ENCODE measurements at regions not wholly inside any gene's neighbourhood (a gene's known extent, or its start where the extent isn't known, plus 50 kb on each side); places are given as distances from the start of the nearest gene placed in this dataset.
"Not testable (repeated sequence)": the region's sequence is repeated elsewhere in the genome, so short reads cannot be mapped to it uniquely, and the experiment has no call there.

DNA sequence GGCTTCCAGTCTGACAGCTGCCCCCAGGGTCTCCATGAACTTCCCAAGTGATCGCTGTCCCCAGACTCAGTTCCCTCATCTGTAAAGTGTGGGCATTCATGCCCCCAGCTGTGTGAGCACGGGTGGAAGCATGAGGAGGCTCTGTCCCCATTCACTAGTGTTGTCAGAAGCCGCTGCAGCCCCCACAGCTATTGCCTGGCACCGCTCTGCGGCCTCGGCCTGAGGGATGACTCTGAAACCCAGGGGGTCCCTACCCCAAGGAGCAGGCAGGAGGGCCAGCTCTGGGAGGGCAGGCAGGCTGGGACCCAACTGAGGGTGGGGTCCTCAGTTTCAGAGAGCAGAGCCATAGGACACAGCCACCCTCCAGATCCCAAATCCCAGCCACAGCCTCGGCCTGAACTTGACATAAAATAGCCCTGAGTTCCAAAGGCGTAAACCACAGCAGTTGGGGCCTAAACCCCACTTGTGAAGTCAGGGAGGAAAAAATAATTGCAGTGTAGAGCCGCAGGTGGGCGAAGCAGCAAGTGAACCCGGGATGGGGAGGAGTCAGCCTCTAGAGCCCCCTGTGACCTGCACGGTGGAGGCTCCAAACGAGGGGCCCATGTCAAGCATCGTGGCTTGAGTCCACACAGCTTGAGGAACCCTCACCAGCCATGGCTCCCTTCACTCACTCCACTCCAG, 66.0 kb upstream of the ADAMTS2 start:
- DNase-seq (ENCODE audit: low read depth in 4 of 4, low spot score in 2 of 4) = no peak

DNA sequence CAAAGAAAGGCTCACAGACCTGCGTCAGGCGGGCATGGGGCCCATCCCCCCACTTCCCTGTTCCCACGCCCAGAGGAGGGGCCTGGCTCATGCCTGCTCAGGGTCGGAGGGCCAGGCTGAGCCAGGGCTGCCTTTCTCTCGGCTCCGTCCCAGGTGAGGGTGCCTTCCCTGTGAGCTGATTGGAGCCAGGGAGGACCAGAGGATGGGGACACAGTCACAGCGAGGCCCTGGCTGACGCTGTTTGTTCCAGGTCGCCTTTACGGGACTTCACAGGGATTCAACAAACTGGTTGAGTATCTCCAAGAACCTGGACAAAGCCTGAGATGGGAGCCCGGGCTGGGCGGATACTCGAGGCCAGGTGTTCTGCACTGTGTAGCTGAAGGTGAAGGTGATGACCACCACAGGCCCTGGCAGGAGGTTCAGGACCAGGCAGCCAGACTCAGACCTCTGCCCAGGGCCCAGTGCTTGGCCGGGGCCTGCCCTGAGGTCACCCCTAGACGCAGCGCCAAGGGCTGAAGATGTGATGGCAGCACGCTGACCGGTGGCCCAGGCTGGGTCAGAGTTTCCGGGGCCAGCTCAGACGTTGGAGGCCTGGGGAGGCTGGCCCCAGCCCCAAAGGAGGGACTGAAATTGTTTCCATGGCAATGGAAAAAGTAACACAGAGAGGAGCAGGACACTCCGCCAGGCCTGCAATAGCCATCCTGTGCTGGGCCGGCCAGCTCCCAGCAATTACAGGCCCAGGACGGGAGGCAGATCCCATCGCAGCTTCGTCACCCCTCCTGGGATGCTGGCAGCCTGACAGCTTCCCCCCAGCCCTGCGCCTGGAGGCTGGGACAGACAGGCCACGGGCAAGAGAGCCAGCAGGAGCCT, 65.3 kb upstream of the ADAMTS2 start:
- no peak for DNase-seq (ENCODE audit: low read depth in 4 of 4, low spot score in 2 of 4)

DNA sequence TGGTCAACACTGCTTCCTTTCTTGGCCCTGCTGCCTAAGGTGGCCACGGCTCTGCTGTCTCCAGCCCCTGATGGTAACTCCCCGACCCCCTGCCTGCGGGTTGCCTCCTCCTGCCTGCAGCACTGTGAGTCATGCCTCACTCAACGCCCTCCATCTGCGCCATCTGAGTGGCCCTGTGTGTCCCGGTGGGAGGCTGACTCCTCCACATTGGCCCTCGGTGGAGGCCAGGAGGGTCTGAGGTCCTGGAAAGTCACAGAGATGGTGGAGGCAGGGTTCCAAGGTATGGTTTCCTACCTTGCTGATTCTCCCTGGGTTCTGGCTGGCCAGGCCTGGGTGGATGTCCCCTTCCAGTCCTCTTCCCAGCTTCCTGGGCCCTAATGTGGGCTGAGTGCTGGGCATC, 64.5 kb upstream of the ADAMTS2 start:
- DNase-seq (ENCODE audit: low read depth in 4 of 4, low spot score in 2 of 4) = no peak

DNA sequence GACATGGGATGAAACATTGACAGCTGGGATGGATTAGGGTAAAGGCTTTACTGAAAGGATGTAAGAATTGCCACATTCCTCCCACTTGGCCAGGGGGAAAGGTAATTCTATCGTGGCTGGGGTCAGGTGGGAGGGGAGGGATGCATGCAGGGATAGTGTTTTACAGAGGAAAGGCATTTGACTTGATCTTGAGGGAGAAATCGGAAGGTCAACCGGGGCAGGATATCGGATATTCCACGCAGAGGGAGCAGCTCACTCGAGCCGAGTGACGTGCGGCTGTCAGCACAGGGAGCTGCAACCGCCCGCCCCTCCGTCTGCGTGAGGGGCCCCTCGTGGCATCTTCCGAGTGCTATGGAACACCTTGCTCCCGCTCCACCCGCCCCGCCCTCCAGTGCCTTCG, 63.4 kb upstream of the ADAMTS2 start:
- no peak for DNase-seq (ENCODE audit: low read depth in 4 of 4, low spot score in 2 of 4)

DNA sequence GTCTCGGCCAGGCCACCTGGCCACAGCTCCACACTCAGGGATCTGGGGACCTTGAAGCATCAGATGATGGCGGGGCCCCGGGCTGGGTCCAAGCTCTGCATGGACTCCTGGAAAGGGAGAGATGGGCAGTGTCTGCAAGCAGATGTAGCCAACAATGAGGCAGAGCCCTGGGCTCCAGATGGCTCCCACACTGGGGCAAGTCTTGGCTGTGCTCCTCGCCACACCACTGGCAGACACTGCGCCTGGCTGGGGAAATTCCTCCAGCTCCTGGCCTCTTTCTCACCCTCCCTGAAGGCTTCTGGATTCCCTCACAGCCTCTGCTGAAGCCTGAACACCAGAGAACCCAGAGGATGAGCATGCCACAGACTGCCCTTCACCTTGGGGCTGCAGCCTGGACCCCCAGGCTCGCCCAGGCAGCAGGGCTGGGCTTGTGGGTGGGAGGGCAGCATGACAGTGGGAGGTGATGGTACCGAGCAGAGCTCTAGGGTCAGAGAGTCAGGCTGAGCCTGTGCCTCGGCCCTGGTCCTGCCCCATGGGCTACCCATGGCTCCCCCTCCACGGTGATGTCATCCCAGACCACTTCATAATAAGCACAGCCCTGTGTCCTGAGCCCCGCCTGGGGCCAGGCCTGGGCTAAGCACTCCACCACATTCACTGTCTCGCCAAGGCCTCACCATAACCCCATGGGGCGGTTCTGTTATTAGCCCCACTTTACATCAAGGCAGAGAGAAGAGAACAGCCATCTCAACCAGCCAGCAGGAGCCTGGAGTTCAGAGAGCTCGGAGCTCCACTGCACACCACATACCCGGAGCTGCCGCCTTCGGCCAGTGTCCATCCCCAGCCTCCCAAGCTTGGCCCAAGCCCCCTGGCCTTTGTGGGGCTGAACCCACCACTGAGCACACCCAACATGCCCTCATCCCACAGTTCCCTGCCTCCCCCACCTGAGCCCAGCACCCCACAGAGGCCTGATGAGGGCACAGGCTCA, 62.2 kb upstream of the ADAMTS2 start:
- DNase-seq (ENCODE audit: low read depth in 4 of 4, low spot score in 2 of 4) = no peak

DNA sequence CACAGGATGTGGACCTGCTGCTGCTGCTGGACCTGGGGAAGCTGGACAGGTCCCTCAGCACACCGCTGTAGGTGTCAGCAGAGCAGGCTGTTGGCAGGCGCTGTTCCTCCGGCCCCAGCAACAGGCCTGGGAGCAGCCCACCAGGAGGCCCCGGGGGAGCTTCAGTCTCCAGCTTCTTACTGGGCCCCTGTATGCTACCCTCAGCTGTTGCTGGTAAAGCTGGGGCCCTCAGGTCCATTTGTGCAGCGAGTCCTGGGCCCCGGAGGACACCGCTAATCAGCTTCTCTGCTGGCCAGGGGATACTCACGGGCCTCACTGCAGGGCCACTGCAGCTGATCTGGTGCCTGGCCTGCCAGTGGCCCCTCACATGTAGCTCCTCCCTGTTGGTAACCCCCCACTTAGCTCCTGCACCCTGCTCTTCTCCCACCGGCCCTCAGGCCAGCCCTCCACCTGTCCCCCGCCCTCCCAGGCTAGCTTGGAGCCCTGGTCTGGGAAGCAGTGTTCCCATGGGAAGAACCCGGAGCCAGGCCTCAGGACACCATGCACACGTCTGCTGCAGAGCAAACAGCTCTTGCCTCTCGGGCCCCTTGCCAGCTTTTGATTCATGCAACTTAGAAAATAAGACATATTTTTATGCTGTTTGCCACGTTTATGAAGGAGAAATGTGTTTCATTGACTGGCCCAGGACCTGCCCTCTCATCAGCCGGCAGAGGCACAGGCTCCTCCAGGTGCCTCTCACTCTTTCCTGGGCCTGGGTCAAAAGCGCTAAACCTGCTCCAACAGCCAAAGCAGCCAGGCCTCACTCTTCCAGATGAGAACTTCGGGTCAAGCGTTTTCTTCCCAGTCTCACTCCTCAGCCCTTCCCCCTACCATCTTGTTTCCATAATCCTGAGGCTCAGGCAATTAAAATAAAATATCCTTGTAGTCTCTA, 61.0 kb upstream of the ADAMTS2 start:
- no peak for DNase-seq (ENCODE audit: low read depth in 4 of 4, low spot score in 2 of 4)

DNA sequence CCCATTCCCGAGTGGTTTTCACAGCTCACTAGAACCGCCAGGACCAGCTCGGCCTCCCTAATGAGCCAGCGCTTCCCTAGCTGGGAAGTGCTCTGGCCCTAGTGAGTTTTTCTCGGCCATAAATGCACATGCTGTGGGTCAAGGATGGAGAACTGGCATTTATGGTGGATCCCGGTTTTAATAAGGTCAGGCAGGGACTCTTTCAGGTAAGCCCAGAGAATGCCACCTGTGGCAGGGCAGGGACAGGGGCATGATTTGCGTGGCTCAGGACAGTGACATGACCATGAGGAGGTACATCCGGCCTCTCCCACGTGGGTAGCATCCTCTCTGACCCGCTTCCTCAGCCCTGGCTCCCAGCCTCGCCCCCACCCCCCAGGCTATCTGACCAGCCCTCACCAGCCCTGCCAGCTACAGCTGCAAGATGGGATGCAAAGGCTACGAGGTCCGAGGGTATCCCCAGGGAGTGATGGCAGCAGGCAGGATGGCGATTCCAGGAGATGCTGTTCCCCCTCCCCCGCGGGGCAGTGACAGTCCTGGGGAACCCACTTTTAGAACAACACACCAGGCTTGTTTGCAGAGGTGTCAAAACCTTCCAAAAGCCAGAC, 60.3 kb upstream of the ADAMTS2 start:
- DNase-seq (ENCODE audit: low read depth in 4 of 4, low spot score in 2 of 4) = no peak

DNA sequence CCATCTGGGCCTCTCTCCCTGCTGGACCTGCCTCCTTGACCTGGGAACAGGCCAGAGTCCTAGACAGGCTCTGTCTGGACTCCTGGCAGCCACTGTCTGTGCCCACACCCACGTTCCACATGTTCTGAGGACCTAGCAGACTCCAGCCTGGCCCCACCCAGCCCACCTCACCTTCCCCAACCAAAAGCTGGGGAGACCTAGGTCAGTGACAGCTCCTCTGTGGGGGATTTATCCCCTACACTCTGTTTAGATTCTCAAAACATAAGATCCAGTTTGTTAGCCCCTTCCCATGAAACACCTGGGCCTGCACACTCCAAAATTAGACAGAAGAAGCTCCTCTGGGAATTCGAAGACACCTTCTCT, 59.8 kb upstream of the ADAMTS2 start:
- no peak for DNase-seq (ENCODE audit: low read depth in 4 of 4, low spot score in 2 of 4)

DNA sequence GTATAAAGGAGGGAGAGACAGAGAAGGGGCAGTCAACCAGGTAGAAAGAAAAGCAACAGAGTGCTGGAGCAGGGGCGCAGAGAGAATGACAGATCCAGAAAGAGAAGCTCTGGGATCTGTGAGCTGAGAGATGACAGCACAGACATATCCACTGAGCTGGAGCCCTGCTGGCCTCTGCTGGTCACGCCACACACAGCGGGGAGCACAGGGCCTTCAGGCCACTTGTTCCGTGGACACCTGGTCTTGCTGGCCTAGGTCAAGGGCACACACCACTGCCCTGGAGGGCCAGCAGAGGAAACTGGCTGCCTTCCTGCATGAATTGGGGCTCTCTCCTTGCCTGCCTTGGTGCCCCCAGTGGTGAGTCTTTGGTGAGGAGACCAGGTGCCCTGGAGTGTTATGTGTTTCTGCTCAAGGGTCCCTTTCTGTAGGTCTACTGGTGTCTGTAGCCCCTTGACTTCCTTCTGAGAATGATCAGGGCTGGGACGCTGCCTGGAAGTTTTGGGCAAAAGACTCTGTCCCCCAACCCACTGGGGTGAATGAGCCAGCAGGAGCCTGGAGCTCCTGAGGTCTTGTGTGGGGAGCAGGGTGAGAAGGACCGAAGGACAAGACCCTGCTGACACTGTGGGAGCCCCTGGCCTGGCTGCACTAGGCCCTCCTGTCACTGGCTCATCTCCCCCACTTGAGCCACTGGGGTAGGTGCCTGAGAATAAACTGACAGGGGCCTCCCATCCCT, 59.2 kb upstream of the ADAMTS2 start:
- no peak for DNase-seq (ENCODE audit: low read depth in 4 of 4, low spot score in 2 of 4)

DNA sequence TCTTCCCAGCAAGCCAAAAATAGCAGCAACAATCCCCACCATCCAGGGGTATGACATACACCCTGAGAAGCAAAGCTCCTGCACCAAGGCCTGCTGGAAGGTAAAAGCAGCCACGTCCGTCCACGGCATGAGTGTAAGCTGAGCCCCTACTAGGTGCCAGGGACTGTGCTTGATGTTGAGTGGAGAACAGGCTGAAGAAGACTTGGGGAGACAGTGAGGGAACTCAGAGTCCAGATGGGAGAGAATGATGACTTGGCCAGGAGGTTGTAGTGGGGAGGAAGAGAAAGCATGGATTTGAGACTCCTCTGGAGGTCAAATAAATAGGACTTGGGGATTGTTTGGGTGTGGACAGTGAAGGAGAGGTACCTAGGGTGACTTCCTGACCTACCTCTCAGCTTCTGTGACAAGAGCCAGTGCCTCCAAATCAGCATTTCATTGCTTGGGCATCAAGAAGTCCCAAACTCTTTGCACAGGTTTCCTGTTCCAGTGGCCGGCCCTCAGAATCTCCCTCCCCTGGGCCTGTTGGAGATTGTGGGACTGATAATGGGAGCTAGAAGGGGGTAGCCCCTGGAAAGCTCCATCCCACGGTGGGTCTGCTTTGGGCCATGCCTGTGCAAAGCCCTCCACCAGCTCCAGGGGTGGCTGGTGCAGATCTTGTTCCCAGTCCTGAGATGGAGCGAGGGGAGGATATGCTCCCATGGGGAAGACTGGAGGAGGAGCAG, 58.3 kb upstream of the ADAMTS2 start:
- DNase-seq (ENCODE audit: low read depth in 4 of 4, low spot score in 2 of 4) = no peak

DNA sequence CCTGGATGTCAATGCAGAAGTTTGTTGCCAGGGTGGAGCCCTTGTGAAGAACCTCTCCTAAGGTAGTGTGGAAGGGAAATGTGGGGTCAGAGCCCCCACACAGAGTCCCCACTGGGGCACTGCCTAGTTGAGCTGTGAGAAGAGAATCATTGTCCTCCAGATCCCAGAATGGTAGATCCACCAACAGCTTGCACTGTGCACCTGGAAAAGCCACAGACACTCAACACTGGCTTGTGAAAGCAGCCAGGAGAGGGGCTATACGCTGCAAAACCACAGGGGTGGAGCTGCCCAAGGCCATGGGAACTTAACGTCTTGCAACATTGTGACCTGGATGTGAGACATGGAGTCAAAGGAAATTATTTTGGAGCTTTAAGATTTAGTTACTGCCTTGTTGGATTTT, 55.2 kb upstream of the ADAMTS2 start:
- not testable (repeated sequence) for DNase-seq (ENCODE audit: low read depth in 4 of 4, low spot score in 2 of 4)

DNA sequence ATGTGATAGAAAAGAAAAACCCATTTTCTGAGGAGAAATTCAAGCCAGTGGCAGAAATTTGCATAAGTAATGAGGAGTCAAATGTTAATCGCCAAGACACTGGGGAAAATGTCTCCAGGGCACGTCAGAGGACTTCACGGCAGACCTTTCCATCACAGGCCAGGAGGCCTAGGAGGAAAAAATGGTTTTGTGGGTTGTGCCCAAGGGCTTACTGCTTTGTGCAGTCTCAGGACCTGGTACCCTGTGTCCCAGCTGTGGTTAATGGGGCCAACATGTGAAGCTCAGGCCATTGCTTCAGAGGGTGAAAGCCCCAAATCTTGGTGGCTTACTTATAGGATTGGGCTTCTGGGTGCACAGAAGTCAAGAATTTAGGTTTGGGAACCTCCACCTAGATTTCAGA, 54.8 kb upstream of the ADAMTS2 start:
- no peak for DNase-seq (ENCODE audit: low read depth in 4 of 4, low spot score in 2 of 4)

DNA sequence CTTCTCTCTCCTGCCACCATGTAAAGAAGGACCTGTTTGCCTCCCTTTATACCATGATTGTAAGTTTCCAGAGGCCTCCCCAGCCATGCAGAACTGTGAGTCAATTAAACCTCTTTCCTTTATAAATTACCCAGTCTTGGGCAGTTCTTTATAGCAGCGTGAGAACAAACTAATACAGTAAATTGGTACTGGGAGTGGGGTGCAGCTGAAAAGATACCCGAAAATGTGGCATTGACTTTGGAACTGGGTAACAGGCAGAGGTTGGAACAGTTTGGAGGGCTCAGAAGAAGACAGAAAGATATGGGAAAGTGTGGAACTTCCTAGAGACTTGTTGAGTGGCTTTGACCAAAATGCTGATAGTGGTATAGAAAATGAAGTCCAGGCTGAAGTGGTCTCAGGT, 54.1 kb upstream of the ADAMTS2 start:
- DNase-seq (ENCODE audit: low read depth in 4 of 4, low spot score in 2 of 4) = not testable (repeated sequence)

DNA sequence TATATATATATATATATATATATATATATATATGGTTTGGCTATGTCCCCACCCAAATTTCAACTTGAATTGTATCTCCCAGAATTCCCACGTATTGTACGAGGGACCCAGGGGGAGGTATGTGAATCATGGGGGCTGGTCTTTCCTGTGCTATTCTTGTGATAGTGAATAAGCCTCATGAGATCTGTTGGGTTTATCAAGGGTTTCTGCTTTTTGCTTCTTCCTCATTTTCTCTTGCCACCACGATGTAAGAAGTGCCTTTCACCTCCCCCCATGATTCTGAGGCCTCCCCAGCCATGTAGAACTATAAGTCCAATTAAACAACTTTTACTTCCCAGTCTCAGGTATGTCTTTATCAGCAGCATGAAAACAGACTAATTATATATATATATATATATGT, 52.3 kb upstream of the ADAMTS2 start:
- DNase-seq (ENCODE audit: low read depth in 4 of 4, low spot score in 2 of 4) = no peak
